ENCODE measurements at regions not wholly inside any gene's neighbourhood (a gene's known extent, or its start where the extent isn't known, plus 50 kb on each side); places are given as distances from the start of the nearest gene placed in this dataset.

DNA sequence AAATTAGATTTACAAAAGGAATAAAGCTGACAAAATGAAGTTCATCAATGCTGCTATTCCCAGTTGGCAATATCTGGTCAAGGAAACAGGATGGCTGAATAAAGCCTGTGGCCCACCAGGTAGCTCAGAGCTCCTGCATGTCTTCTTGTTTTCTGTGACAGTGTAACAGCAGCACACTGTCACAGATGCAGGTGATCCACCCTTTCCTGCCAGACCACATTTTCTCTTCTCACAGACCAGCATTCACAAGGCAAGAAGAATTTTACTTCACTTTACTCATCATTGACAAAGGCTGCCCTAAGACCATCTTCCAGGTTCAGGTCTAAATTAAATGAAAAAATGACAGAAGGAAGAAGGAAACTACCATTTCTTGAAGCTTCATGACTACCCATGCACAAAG is 166.2 kb upstream of the MEIS1 start:
- Mint-ChIP-seq H3K36me3 (ENCODE audit: unreplicated experiment) (no peaks in the 10 kb centered on the region), H3K27ac (ENCODE audit: unreplicated experiment) (no peak overlapping the region), H3K27me3 (ENCODE audit: unreplicated experiment) (no peaks in the 10 kb centered on the region), H3K9me3 (ENCODE audit: unreplicated experiment) (no peaks in the 10 kb centered on the region), H3K4me1 (ENCODE audit: low read depth, unreplicated experiment) (peaks cover 4% of the 10 kb centered on the region), H3K4me3 (ENCODE audit: unreplicated experiment) (no peak overlapping the region)
- DNase-seq: no peak
- TF ChIP-seq, protein P1, sequence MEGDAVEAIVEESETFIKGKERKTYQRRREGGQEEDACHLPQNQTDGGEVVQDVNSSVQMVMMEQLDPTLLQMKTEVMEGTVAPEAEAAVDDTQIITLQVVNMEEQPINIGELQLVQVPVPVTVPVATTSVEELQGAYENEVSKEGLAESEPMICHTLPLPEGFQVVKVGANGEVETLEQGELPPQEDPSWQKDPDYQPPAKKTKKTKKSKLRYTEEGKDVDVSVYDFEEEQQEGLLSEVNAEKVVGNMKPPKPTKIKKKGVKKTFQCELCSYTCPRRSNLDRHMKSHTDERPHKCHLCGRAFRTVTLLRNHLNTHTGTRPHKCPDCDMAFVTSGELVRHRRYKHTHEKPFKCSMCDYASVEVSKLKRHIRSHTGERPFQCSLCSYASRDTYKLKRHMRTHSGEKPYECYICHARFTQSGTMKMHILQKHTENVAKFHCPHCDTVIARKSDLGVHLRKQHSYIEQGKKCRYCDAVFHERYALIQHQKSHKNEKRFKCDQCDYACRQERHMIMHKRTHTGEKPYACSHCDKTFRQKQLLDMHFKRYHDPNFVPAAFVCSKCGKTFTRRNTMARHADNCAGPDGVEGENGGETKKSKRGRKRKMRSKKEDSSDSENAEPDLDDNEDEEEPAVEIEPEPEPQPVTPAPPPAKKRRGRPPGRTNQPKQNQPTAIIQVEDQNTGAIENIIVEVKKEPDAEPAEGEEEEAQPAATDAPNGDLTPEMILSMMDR (IDR thresholded peaks at IDR 0.05; ENCODE audit: partially characterized antibody, unreplicated experiment): no peak

DNA sequence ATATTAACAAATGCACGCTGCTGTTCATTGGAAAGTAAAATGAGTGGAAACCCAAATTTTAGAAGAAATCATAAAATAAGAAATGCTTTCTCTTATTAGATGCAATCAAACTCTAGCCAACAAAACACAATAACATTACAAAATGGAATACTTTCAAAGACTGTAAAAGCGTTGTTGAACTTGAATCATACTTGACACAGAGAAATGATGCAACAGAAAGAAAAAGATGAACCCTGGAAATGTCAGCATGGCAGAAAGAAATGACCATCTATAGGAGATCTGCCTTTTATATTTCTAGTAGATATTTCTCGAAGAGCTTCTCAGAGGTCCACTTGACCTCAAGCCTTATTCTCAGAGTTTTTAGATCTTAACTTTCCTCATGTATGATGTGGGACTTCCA is 170.6 kb upstream of the MEIS1 start:
- Mint-ChIP-seq H3K27ac (ENCODE audit: unreplicated experiment) (no peak overlapping the region), H3K4me3 (ENCODE audit: unreplicated experiment) (no peak overlapping the region), H3K36me3 (ENCODE audit: unreplicated experiment) (no peaks in the 10 kb centered on the region), H3K9me3 (ENCODE audit: unreplicated experiment) (no peaks in the 10 kb centered on the region), H3K4me1 (ENCODE audit: low read depth, unreplicated experiment) (peaks cover 2% of the 10 kb centered on the region), H3K27me3 (ENCODE audit: unreplicated experiment) (no peaks in the 10 kb centered on the region)
- no peak for DNase-seq
- TF ChIP-seq, protein P1 (IDR thresholded peaks at IDR 0.05; ENCODE audit: partially characterized antibody, unreplicated experiment): no peak

GRCh38 chr2:66255867-66256266 is 179.1 kb upstream of the MEIS1 start:
- Mint-ChIP-seq H3K4me3 (ENCODE audit: unreplicated experiment) (no peak overlapping the region), H3K27me3 (ENCODE audit: unreplicated experiment) (no peaks in the 10 kb centered on the region), H3K36me3 (ENCODE audit: unreplicated experiment) (no peaks in the 10 kb centered on the region), H3K27ac (ENCODE audit: unreplicated experiment) (no peak overlapping the region), H3K4me1 (ENCODE audit: low read depth, unreplicated experiment) (no peaks in the 10 kb centered on the region), H3K9me3 (ENCODE audit: unreplicated experiment) (no peaks in the 10 kb centered on the region)
- TF ChIP-seq, protein P1 (IDR thresholded peaks at IDR 0.05; ENCODE audit: partially characterized antibody, unreplicated experiment): no peak
- DNase-seq: no peak

DNA sequence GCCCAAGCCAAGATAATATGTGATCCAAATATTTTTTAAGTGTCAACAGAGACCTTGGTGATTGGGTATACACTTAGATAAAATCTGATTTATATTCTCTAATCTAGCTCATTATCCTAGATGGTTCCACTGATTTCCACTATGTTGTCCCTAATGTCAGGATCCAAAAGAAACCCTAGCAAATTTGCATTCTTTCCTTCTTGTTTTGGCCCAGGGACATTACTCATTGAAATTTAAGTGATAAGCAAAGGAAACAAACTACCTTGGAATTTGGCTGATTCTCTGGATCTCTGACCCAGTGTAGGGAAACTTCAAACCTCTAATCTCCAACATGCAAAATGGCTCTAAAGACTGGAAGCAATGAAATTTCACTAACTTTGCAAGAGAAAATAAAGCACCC is 179.8 kb upstream of the MEIS1 start:
- H3K27ac Mint-ChIP-seq (ENCODE audit: unreplicated experiment): no peak overlapping the region
- H3K27me3 Mint-ChIP-seq (ENCODE audit: unreplicated experiment): no peaks in the 10 kb centered on the region
- TF ChIP-seq, protein P1 (IDR thresholded peaks at IDR 0.05; ENCODE audit: partially characterized antibody, unreplicated experiment): no peak
- no peaks in the 10 kb centered on the region for H3K9me3 Mint-ChIP-seq (ENCODE audit: unreplicated experiment)
- no peak overlapping the region for H3K4me3 Mint-ChIP-seq (ENCODE audit: unreplicated experiment)
- no peak for DNase-seq
- H3K36me3 Mint-ChIP-seq (ENCODE audit: unreplicated experiment): no peaks in the 10 kb centered on the region
- H3K4me1 Mint-ChIP-seq (ENCODE audit: low read depth, unreplicated experiment): no peaks in the 10 kb centered on the region

- TF ChIP-seq, protein P1 (IDR thresholded peaks at IDR 0.05; ENCODE audit: partially characterized antibody, unreplicated experiment): no peak
- Mint-ChIP-seq H3K4me3 (ENCODE audit: unreplicated experiment) (no peak overlapping the region), H3K9me3 (ENCODE audit: unreplicated experiment) (no peaks in the 10 kb centered on the region), H3K27me3 (ENCODE audit: unreplicated experiment) (no peaks in the 10 kb centered on the region), H3K27ac (ENCODE audit: unreplicated experiment) (no peak overlapping the region), H3K36me3 (ENCODE audit: unreplicated experiment) (no peaks in the 10 kb centered on the region), H3K4me1 (ENCODE audit: low read depth, unreplicated experiment) (no peaks in the 10 kb centered on the region)
- DNase-seq: no peak
These were observed 181.9 kb upstream of the MEIS1 start for GRCh38 chr2:66253066-66253465.

Data from glutamatergic neuron (in vitro differentiated cells).